ENCODE measurements at regions not wholly inside any gene's neighbourhood (a gene's known extent, or its start where the extent isn't known, plus 50 kb on each side); places are given as distances from the start of the nearest gene placed in this dataset.

DNA sequence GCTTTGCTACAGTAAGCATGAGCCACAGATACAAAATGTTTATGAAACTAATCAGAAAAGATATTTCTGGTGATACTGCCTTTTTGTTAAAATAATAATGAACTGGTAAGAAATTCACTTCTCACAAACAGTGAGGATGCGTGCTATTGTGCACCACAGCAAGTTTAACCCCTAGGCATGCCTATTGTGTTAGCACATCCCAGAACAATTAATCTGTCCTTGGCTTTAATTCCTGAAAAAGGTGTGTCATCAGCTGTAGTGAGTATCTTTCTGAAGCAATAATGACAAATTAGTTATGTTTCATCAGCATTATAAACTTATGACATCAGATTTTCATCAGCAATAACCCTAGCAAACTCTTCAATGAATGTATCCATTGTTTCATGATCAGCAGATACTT lies 1307.2 kb downstream of the EFNA5 start:
- no peak overlapping the region for H3K9ac ChIP-seq (ENCODE audit: extremely low read depth, low read length, poor library complexity, severe bottlenecking)
- H3K27me3 ChIP-seq (ENCODE audit: control insufficient read depth, insufficient read depth, low read length, poor library complexity, severe bottlenecking) = no peaks in the 10 kb centered on the region
- peaks cover 4% of the 10 kb centered on the region for H3K9me3 ChIP-seq (ENCODE audit: control insufficient read depth, low read length)
- Mint-ChIP-seq H3K27ac (no peak overlapping the region), H3K36me3 (ENCODE audit: low read depth) (no peaks in the 10 kb centered on the region), H3K4me3 (no peak overlapping the region), H3K9me3 (peaks cover 10% of the 10 kb centered on the region), H3K27me3 (ENCODE audit: insufficient read depth) (no peaks in the 10 kb centered on the region), H3K4me1 (no peaks in the 10 kb centered on the region)
- H3K4me3 ChIP-seq (ENCODE audit: low read length) = no peak overlapping the region
- H3K36me3 ChIP-seq (ENCODE audit: control insufficient read depth, insufficient read depth, low read length) = no peaks in the 10 kb centered on the region
- no peaks in the 10 kb centered on the region for H3K4me1 ChIP-seq (ENCODE audit: control insufficient read depth, insufficient read depth, low read length)
- WGBS, 2 experiments (ENCODE audit: insufficient coverage in 1 of 2, insufficient read length in 1 of 2) = 90% methylated on average over 1 of the region's 1 CpG; no CpG with 5 or more reads in 1 of the 2 experiments
- TF ChIP-seq, protein P1, sequence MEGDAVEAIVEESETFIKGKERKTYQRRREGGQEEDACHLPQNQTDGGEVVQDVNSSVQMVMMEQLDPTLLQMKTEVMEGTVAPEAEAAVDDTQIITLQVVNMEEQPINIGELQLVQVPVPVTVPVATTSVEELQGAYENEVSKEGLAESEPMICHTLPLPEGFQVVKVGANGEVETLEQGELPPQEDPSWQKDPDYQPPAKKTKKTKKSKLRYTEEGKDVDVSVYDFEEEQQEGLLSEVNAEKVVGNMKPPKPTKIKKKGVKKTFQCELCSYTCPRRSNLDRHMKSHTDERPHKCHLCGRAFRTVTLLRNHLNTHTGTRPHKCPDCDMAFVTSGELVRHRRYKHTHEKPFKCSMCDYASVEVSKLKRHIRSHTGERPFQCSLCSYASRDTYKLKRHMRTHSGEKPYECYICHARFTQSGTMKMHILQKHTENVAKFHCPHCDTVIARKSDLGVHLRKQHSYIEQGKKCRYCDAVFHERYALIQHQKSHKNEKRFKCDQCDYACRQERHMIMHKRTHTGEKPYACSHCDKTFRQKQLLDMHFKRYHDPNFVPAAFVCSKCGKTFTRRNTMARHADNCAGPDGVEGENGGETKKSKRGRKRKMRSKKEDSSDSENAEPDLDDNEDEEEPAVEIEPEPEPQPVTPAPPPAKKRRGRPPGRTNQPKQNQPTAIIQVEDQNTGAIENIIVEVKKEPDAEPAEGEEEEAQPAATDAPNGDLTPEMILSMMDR (conservative IDR thresholded peaks at IDR 0.05) = no peak
- DNase-seq = no peak
- no peak overlapping the region for H3K27ac ChIP-seq (ENCODE audit: low read depth, low read length)

DNA sequence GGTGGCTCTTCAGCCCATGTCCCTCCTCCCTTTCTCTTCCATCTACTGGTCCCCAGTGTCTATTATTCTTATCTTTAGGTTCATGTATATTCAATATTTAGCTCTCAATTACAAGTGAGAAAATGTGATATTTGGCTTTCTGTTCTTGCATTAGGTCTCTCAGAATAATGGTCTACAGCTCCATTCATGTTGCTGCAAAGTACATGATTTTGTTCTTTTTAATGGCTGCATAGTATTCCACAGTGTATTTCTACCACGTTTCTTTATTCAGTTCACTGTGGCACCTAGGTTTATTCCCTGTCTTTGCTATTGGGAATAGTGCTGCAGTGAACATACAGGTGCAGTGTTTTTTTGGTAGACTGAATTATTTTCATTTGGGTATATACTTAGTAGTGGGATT lies 1308.8 kb downstream of the EFNA5 start:
- H3K36me3 Mint-ChIP-seq (ENCODE audit: low read depth) = no peaks in the 10 kb centered on the region
- Histone ChIP-seq H3K9ac (ENCODE audit: extremely low read depth, low read length, poor library complexity, severe bottlenecking) (no peak overlapping the region), H3K4me3 (ENCODE audit: low read length) (no peak overlapping the region), H3K27me3 (ENCODE audit: control insufficient read depth, insufficient read depth, low read length, poor library complexity, severe bottlenecking) (no peaks in the 10 kb centered on the region), H3K4me1 (ENCODE audit: control insufficient read depth, insufficient read depth, low read length) (no peaks in the 10 kb centered on the region), H3K27ac (ENCODE audit: low read depth, low read length) (no peak overlapping the region), H3K9me3 (ENCODE audit: control insufficient read depth, low read length) (peaks cover 4% of the 10 kb centered on the region), H3K36me3 (ENCODE audit: control insufficient read depth, insufficient read depth, low read length) (no peaks in the 10 kb centered on the region)
- TF ChIP-seq, protein P1 (conservative IDR thresholded peaks at IDR 0.05) = no peak
- DNase-seq = no peak
- no peak overlapping the region for H3K4me3 Mint-ChIP-seq
- no peaks in the 10 kb centered on the region for H3K27me3 Mint-ChIP-seq (ENCODE audit: insufficient read depth)
- H3K4me1 Mint-ChIP-seq = no peaks in the 10 kb centered on the region
- peaks cover 10% of the 10 kb centered on the region for H3K9me3 Mint-ChIP-seq
- 96 to 100% methylated on average over 1 of the region's 1 CpG for WGBS, 2 experiments (ENCODE audit: insufficient coverage in 1 of 2, insufficient read length in 1 of 2)
- no peak overlapping the region for H3K27ac Mint-ChIP-seq

DNA sequence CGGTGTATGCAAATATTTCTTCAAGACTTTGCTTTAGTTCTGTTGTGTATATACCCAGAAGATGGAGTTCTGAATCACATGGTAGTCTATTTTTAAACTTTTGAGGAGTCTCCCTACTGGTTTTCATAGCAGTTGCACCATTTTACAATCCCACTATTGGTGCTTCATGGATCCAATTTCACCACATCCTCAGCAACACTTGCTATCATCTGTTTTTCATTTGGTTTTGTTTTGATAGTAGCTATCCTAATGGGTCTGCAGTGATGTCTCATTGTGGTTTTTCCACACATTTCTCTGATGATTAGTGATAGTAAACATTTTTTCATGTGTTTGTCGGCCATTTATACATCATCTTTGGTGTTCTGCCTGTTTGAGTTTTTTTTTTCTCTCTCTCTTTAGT lies 1339.3 kb downstream of the EFNA5 start:
- 95 to 100% methylated on average over 1 to 2 of the region's 2 CpGs for WGBS, 2 experiments (ENCODE audit: insufficient coverage in 1 of 2, insufficient read length in 1 of 2)
- no peaks in the 10 kb centered on the region for H3K36me3 Mint-ChIP-seq (ENCODE audit: low read depth)
- Histone ChIP-seq H3K4me3 (ENCODE audit: low read length) (no peak overlapping the region), H3K27me3 (ENCODE audit: control insufficient read depth, insufficient read depth, low read length, poor library complexity, severe bottlenecking) (no peaks in the 10 kb centered on the region), H3K27ac (ENCODE audit: low read depth, low read length) (no peak overlapping the region), H3K36me3 (ENCODE audit: control insufficient read depth, insufficient read depth, low read length) (no peaks in the 10 kb centered on the region), H3K9ac (ENCODE audit: extremely low read depth, low read length, poor library complexity, severe bottlenecking) (no peak overlapping the region), H3K4me1 (ENCODE audit: control insufficient read depth, insufficient read depth, low read length) (no peaks in the 10 kb centered on the region), H3K9me3 (ENCODE audit: control insufficient read depth, low read length) (no peaks in the 10 kb centered on the region)
- TF ChIP-seq, protein P1 (conservative IDR thresholded peaks at IDR 0.05) = no peak
- H3K9me3 Mint-ChIP-seq = peaks cover 2% of the 10 kb centered on the region
- H3K27ac Mint-ChIP-seq = no peak overlapping the region
- H3K4me1 Mint-ChIP-seq = no peaks in the 10 kb centered on the region
- DNase-seq = no peak
- no peak overlapping the region for H3K4me3 Mint-ChIP-seq
- H3K27me3 Mint-ChIP-seq (ENCODE audit: insufficient read depth) = no peaks in the 10 kb centered on the region

All from endodermal cell (in vitro differentiated cells).